CD4-positive, alpha-beta T cell treated with Interleukin-15 for 1 hour (primary cell): ENCODE measurements at regions not wholly inside any gene's neighbourhood (a gene's known extent, or its start where the extent isn't known, plus 50 kb on each side); places are given as distances from the start of the nearest gene placed in this dataset.
"Not testable (repeated sequence)": the region's sequence is repeated elsewhere in the genome, so short reads cannot be mapped to it uniquely, and the experiment has no call there.

Source experiments
- DNase-seq: peaks from one replicate; pipeline ENCODE4 v3.0.0-alpha.2; 2020

- DNase-seq = no peak
Observed at GRCh38 chr16:60646631-60647030, 1389.6 kb downstream of the CDH8 start.

DNA sequence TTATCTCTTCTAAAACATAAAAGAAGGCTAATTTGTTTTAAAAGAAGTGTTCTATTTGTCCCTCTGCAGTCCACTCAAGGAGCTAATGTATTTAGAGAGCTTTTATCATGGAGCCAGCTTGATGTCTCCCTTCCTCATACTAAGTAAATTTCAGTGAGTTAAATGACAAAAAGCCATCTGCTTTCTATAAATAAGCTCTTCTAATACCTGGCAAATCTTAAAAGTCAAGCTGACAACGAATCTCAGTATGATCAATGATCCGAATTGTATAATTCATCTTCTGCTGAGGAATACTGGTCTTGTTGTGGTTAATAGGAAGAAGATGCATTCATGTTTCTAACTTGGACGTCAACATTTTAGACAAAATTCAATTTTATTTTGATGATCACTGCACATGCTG, 1390.7 kb downstream of the CDH8 start:
- no peak for DNase-seq

DNA sequence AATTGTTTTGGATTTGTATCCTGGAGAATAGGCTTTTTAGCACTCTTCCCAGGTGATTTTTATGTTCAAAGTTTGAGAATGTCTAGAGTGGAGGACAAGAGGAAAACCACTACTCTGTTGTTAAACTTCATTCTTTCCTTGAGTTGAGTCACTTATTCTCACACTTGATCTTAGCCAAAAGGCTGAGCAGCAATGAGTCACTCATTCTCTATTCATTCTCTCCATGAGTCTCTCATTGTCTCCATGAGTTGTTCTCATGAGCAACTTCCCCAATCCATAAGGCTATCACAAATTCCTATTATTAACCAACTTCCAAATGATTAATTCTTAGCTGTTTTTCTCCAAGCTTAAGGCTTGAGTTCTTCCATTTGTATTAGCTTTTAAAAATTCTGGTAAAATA, 1393.3 kb downstream of the CDH8 start:
- no peak for DNase-seq

- no peak for DNase-seq
Observed at GRCh38 chr16:60641067-60641665, 1395.1 kb downstream of the CDH8 start.

- no peak for DNase-seq
Observed at GRCh38 chr16:60640038-60640437, 1396.2 kb downstream of the CDH8 start.

DNA sequence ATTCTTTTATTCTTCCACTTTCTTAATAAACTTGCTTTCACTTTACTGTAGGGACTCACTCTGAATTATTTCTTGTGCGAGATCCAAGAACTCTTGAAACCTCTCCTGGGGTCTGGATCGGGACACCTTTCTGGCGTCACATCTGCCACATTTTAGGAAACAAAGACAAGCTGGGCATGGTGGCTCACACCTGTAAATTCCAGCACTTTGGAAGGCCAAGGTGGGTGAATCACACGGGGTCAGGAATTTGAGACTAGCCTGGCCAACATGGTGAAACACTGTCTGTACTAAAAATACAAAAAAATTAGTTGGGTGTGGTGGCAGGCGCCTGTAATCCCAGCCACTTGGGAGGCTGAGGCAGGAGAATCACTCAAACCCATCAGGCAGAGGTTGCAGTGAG, 1399.6 kb downstream of the CDH8 start:
- not testable (repeated sequence) for DNase-seq

GRCh38 chr16:60636117-60636516, 1400.1 kb downstream of the CDH8 start:
- DNase-seq = no peak

DNA sequence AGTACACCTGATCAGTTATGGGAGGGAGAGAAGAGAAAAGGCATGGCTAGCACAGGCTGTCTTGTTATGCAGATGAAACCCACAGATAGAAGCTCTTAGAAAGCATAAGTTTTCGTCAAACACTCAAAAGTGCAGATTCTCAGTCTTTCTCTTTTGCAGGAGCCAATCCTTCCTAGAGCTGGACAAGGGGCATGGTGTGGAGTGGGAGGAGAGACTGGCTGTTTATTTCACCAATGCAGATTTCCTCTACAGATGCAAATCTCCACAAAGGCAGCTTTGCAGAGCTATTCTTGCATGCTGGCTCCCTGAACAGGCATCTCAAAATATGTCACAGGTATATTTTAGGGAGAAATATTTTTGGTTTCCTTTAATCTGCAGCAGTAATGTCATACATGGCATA, 1400.7 kb downstream of the CDH8 start:
- DNase-seq = no peak

DNA sequence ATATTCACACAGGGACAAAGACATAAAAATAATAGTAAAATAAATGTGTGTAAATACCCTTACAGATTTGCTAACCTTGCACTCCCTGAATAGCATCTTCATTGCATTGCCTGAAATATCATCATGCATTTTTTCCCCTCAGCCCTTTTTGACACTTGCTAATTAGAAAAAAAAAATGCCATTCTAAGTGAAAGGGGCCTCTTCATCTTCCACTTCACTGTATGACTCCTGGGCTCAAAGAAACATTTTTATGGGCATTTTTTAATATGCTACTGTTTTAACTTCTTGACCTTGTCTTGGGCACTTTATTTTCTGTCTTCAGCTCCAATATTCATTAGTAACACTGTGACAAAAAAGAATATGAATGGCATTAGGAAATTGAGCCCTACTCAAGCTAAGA, 1424.4 kb downstream of the CDH8 start:
- no peak for DNase-seq

DNA sequence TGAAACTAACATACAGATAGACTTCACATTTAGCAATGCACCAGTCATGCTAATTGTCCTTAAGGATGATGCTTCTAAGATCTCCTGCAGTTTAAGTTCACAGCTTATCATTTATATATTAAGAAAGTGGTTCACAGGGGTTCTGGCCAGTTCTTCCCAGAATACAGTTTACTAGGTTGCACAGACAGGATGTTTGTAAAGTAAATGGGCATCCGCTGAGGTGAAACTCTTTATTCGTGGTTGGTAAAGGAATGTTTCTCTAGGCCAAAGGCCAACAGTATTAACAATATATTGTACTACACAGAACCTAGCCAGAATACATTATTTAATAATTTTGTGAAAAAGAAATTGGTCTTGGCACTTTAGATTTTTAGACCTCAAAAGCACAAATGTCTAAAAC, 1427.3 kb downstream of the CDH8 start:
- no peak for DNase-seq

GRCh38 chr16:60605652-60606051, 1430.6 kb downstream of the CDH8 start:
- not testable (repeated sequence) for DNase-seq

GRCh38 chr16:60605176-60605575, 1431.1 kb downstream of the CDH8 start:
- no peak for DNase-seq

GRCh38 chr16:60586493-60586892, 1449.7 kb downstream of the CDH8 start:
- DNase-seq = no peak

GRCh38 chr16:60582528-60582927, 1453.7 kb downstream of the CDH8 start:
- DNase-seq = no peak

DNA sequence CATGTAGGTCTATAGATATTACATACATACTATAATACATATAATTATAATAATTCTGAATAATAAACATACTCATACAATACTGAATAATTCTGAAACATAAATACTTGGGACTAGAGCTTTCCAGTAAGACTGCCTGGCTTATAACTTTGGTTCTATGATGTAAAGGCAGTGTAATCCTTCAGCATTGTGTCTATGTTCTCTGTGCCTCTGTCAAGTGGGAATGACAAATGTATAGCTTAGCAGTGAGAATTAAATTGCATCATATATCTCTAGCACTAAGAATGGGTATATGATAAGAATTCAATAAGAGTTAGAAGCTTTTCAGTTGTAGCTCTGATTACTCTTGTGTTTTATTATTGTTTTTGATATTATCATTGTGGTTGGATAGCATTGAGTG, 1469.3 kb downstream of the CDH8 start:
- DNase-seq = no peak

DNA sequence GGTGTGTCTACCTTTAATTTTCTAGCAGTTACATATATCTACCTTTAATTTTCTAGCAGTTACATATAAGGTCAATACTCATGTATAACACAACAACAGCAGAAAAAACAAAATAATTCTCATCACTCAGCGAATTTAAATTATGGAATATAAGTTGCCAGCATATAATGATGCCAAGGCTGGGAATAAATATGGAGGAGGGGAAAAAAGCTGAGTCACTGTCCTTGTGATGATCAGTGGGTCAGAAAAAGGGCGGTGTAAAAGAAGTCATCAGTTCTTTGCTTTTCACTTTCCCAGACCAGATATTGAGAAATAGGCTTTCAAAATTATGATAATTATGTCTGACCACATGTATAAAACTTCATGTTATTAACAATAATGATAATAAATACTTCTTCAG, 1471.7 kb downstream of the CDH8 start:
- no peak for DNase-seq

DNA sequence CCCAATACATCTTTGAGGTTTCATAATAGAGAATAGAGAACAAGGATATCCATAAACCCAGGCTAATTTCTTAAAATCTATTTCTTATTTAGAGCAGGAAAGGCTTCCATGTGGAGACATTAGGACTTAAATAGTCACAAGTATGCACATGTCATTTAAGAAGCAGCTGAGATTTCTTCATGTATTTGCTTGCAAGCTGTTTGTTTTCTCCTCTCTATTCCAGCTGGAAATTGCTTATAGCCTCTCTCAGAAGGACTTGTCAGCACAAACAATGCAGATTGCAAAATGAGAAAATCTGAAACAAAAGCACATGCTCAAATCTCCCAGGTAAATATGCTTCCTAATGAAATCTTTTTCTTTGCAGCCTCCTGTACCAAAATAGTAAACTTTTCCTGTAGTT, 1473.1 kb downstream of the CDH8 start:
- no peak for DNase-seq

- DNase-seq = no peak
Observed at GRCh38 chr16:60558936-60559335, 1477.3 kb downstream of the CDH8 start.

DNA sequence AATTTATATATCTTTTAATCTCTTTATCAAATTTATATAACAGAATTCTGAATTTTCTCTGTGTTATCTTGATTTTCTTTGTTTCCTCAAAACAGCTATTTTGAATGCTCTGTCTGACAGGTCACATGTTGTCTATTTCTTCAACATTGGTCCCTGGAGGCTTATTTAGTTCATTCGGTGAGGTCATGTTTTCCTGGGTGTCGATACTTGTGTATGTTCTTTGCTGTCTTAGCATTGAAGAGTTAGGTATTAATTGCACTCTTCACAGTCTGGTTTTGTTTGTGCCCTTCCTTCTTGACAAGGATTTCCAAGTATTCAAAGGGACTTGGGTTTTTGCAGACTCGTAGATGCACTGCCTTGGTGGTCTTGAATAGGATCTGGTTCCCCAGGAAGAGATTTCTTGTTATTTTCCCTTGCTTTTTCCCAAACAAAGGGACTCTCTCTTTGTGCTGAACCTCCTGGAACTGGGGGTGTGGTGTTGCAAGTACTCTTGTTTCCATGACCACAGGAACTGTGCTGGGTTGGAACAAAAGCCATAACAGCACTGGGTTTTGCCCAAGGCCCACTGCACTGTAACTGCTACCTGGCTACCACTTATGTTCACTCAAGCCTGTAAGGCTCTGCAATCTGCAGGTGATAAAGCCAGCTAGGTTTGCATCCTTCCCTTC, 1483.0 kb downstream of the CDH8 start:
- DNase-seq = no peak

- no peak for DNase-seq
Observed at GRCh38 chr16:60541535-60541934, 1494.7 kb downstream of the CDH8 start.

GRCh38 chr16:60510941-60511340, 1525.3 kb downstream of the CDH8 start:
- DNase-seq = no peak

DNA sequence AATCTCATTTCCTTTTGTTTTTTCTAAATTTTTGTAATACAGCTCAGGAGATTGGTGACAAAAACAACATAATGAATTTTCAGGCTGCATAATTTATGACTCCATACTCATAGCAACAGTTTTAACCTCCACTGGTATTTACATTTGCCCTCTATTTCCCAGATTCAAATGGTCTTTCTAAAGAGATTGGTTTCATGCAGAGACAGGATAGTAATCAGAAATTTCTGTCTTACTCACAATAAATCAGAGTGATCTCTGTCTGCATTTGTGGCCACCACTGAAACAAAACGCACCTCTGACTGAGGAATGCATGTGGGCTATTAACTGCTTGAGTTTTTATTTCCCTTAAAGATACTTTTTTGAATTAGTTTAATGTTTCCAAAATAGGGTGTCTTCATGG, 1526.0 kb downstream of the CDH8 start:
- DNase-seq = no peak

GRCh38 chr16:60491273-60491672, 1545.0 kb downstream of the CDH8 start:
- no peak for DNase-seq

DNA sequence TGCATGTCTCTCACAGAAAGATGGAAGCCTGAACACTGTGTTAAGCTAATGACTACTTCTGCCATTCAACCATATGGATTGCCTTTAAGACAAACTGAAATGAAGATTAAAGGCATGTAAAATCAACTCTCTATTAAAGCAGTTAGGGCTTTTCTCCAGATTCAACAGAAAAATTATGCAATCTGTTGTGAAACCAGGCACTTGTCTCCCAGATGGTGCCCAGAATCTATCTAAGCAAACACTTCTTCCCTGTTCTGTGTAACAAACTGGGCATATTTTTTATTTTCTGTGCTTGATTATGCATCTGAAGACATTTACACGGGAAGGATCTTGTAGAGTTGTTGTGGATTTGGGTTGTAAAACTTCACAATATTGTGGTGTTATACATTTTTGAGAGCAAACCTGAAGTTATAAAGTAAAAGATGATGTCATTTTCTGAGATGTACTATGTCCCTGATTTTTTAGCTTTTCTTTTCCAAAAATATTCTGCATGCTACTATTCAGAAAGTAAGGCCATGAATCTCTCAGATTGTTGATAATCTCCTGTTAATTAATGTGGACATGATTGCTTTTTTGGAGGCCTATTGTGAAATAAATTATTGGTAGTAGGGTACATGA, 1550.3 kb downstream of the CDH8 start:
- no peak for DNase-seq

DNA sequence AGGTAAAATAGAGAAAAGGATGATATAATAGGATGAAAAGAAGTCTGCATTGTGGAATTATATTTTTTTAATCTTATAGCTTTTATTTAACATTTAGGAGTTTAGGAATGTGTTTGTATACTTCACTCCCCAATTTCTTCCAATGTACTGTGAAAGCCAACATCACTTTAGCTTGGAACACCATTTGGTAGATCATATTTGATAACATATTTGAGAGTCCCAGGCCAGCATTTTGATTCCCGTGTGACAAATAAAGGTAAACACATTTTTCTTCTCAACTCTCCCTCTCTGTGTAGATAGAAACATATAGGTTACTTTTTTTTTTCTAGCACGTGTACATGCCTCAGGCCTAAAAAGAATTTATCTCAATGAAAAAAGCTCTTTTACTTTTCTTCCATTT, 1551.3 kb downstream of the CDH8 start:
- DNase-seq = no peak
